HG02759 (cell line): ENCODE measurements at regions not wholly inside any gene's neighbourhood (a gene's known extent, or its start where the extent isn't known, plus 50 kb on each side); places are given as distances from the start of the nearest gene placed in this dataset.
"Not testable (repeated sequence)": the region's sequence is repeated elsewhere in the genome, so short reads cannot be mapped to it uniquely, and the experiment has no call there.

Experiments
- ATAC-seq: cut with Tn5 transposase; IDR thresholded peaks from one replicate; pipeline ENCODE4 v1.9.1; 2021; ENCODE audit warnings: mild to moderate bottlenecking, moderate library complexity; ENCODE audit not compliant: unreplicated experiment

GRCh38 chr5:155594270-155594669 is 580.7 kb downstream of the KIF4B start:
- no peak for ATAC-seq

GRCh38 chr5:155595791-155596190 is 582.2 kb downstream of the KIF4B start:
- ATAC-seq: no peak

DNA sequence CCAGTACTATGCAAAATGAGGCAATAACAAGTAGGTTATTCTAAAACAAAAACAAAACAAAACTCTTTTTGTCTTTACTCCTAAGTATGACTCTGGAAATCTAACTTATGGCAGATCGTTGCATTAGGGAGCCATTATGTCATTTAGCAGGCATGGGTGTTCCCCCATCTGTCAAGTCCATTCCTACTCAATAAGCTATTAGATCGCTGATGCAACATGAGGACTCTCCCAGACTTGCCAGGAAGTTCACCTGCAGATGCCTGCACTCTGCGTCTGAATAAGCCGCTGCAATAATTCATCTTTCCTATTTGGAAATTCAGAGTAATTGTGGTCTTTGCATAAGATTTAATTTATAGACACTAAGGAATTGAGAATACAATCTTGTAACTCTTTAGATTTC is 585.0 kb downstream of the KIF4B start:
- no peak for ATAC-seq

GRCh38 chr5:155605920-155606319 is 592.4 kb downstream of the KIF4B start:
- no peak for ATAC-seq

DNA sequence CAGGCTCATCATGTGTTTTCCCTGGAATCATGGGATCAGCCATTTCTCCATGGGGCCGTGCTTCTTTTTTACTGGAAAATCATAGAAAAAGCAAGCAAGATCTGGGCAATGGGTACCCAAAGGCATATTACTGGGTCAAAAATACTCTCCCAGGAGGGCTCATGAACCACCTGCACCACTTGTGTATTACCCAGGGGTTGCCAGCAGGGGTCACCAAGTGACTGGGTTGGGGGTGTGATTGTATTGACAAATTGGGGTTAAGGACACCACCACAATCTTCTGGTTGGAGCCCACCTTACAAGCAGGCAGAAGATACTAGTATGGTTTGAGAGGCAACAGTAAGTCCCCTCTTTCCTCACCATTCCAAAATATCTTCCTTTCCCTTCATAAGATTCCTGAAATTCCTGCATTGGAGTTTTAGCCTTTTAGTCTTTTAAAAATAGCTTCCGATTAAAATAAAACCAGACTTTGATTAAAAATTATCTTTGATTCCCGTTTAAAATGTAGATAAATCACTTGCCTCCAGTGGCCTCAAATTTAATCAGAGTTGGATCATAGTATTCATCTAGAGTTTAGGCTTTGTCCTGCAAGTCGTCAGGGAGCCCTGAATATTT is 603.3 kb downstream of the KIF4B start:
- peak; percentile 77 for ATAC-seq

GRCh38 chr5:155619688-155620087 is 606.1 kb downstream of the KIF4B start:
- ATAC-seq: no peak

DNA sequence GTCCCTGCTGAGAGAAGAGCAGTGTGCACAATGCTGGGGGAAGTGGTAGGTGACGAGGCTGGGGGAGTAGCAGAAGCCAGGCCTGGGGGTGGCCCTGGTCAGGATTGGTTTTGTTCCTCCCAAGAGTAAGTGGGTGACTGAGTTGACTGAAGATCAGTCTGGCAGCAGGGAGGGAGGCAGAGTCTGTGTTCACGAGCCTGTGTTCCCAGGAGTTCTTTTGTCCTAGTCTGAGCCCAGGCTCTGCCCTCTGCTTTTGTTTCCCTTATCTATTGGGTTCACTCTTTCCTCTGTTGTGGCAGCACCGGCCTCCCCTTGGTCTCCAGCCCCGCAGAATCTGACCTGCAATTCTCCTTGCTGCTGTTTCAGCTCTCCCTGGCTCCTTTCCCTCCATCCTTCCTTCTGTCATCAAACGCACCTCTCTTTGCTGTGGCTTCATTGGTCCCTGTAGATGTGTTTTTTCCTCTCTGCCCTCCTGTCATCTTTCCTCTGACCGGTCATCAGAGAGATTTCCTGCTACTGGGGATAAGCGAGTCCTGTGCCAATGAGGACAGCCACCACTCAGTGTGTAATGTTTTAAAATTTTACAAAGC is 607.4 kb downstream of the KIF4B start:
- ATAC-seq: no peak

- no peak for ATAC-seq
These were observed 611.2 kb downstream of the KIF4B start for GRCh38 chr5:155624597-155625241.

DNA sequence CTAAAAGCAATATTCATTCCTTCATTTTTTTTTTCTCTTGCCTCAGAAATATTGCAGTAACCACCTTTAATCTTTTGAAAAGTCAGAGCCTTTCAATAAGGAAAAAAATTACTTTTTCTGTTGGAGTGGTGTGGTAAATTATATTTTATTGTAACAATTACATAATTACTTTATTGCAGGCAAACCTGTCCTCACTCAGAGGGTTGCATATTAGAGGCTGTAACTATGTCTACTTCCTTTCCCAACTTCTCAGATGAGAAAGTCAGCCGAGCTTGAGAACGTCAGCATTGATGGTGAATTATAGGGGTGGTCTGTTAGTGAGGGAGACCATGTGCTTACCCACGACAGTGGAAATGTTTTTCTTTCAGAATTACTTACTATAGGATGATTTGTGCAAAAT is 611.8 kb downstream of the KIF4B start:
- no peak for ATAC-seq

GRCh38 chr5:155625897-155626543 is 612.5 kb downstream of the KIF4B start:
- no peak for ATAC-seq

GRCh38 chr5:155626592-155626991 is 613.0 kb downstream of the KIF4B start:
- no peak for ATAC-seq

GRCh38 chr5:155628346-155628745 is 614.8 kb downstream of the KIF4B start:
- ATAC-seq: no peak

- no peak for ATAC-seq
These were observed 616.0 kb downstream of the KIF4B start for GRCh38 chr5:155629597-155629996.

- no peak for ATAC-seq
These were observed 617.6 kb downstream of the KIF4B start for GRCh38 chr5:155631116-155631515.

DNA sequence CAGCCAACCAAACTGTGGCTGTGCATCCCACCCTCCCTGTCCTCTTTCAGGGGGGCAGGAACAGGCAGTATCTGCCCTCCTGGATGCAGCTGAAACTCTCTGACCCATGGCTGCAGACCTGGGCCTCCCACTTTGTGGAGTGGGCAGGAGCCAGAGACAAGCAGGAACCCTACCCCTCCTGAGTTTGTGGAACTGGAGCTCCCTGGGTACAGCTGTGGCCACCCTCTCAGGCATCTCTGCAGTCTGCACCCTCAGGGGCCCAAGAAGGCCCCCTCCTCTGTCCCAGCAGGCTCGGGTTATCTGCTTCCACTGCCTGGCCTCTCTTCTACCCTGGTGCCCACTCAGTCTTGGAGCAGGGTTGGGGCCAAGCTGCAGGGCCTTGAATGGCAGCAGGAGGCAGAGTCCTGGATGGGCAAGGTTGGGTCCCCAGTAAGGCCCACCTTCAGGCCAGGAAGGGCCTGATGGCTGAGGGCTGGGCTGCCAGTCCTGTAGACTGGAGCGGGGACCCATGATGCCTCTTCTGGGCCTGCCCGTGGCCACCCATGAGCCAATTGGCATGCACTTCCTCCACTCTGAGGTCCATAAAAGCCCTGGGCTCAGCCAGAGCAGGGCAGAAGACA is 619.9 kb downstream of the KIF4B start:
- ATAC-seq: no peak

- ATAC-seq: no peak
These were observed 636.1 kb downstream of the KIF4B start for GRCh38 chr5:155649666-155650065.

GRCh38 chr5:155655569-155655968 is 642.0 kb downstream of the KIF4B start:
- no peak for ATAC-seq

- ATAC-seq: no peak
These were observed 648.3 kb downstream of the KIF4B start for GRCh38 chr5:155661859-155662258.

GRCh38 chr5:155665361-155665760 is 651.8 kb downstream of the KIF4B start:
- ATAC-seq: no peak

DNA sequence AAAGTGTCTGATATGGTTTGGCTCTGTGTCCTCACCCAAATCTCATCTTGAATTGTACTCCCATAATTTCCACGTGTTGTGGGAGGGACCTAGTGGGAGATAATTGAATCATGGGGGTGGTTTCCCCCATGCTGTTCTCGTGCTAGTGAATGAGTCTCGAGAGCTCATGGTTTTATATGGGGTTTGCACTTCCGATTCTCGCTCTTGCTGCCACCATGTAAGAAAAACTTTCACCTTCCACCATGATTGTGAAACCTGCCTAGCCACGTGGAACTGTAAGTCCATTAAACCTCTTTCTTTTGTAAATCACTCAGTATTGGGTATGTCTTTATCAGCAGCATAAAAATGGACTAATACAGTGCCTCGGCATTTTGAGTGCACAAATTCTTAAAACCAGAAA is 655.0 kb upstream of the SGCD start:
- ATAC-seq: not testable (repeated sequence)

DNA sequence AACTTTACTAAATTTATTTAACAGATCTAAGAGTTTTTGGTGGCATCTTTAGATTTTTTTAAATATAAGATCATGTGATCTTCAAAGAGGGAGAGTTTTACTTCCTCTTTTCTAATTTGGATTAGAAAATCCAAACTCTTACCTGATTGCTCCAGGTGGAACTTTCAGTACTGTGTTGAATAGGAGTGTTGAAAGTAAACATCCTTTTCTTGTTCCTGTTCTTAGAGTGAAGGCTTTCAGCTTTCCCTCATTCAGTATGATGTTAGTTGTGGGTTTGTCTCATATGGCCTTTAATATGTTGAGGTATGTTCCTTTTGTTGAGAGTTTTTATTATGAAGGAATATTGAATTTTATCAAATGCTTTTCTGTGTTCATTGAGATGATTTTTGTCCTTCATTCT is 650.0 kb upstream of the SGCD start:
- no peak for ATAC-seq

DNA sequence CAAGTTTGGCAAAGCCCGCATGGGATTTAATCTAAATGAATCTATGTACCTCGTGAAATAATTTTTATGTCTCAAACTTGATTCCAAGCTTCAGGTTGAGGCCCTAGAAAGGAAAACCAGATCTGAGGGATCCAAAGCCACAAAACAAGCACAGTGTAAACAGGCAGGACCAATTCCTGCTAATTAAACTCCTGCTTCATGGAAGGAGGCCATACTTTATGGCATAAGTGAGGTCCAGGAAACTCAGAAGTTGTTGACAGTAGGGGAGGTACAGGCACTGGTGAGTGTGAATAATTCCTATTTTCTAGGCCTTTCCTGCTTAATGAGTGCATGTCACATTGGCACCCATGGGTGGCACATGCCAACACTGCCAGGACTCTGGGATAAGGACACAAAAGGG is 648.6 kb upstream of the SGCD start:
- ATAC-seq: no peak
